Tibial nerve (tissue), 4 donors: ENCODE measurements at regions not wholly inside any gene's neighbourhood (a gene's known extent, or its start where the extent isn't known, plus 50 kb on each side); places are given as distances from the start of the nearest gene placed in this dataset.

Source experiments
- DNase-seq, 2 donors: peaks; one replicate each; pipeline ENCODE4 v3.0.0-alpha.2; 2019; ENCODE audit warnings: low spot score in 2 of 2
- H3K27ac ChIP-seq, 4 donors: fragments of 200-600 bp; sonication (generic) in 3 of 4; one replicate each; pipeline ENCODE4 v1.5.1; 2017 to 2019; ENCODE audit warnings: mild to moderate bottlenecking in 1 of 4
- H3K27me3 ChIP-seq, 2 donors: fragments of 200-600 bp; sonication (generic) in 1 of 2; one replicate each; pipeline versions ENCODE4 v1.5.1 to v1.6.0; 2017 to 2019
- H3K36me3 ChIP-seq, 3 donors: fragments of 200-600 bp; sonication (generic); one replicate each; pipeline ENCODE4 v1.5.1; 2018 to 2019
- H3K4me1 ChIP-seq, 4 donors: fragments of 200-600 bp; sonication (generic) in 3 of 4; one replicate each; pipeline ENCODE4 v1.5.1; 2017 to 2019
- H3K4me3 ChIP-seq, 4 donors: fragments of 200-600 bp; sonication (generic) in 3 of 4; one replicate each; pipeline ENCODE4 v1.5.1; 2017 to 2019; ENCODE audit warnings: mild to moderate bottlenecking in 1 of 4, moderate library complexity in 1 of 4
- H3K9me3 ChIP-seq, 4 donors: fragments of 200-600 bp; sonication (generic) in 3 of 4; one replicate each; pipeline ENCODE4 v1.5.1; 2017 to 2019
- EP300 ChIP-seq, 2 donors: sonication (generic); formaldehyde crosslinking; IDR thresholded peaks; one replicate each; pipeline ENCODE4 v1.6.1; 2017; ENCODE audit warnings: antibody characterized with exemption in 2 of 2, mild to moderate bottlenecking in 1 of 2
- POLR2A ChIP-seq, 2 donors: fragments of 450-650 bp; IDR thresholded peaks; one replicate each; pipeline ENCODE4 v1.6.1; 2017; ENCODE audit warnings: antibody characterized with exemption in 2 of 2, mild to moderate bottlenecking in 2 of 2, moderate library complexity in 2 of 2
- WGBS, 2 donors: methylation state at CpG; one replicate each; pipeline ENCODE4 v1.1.5; 2018; 5-methylcytosine and 5-hydroxymethylcytosine counted together
- TF ChIP-seq, protein P1 (sequence below), 5 experiments: fragments of 200-600 bp in 3 of 5; fragments of 450-650 bp in 2 of 5; sonication (generic) in 3 of 5; IDR thresholded peaks; one replicate each; pipeline ENCODE4 v1.5.1; 2016 to 2019; ENCODE audit warnings: antibody characterized with exemption in 5 of 5, mild to moderate bottlenecking in 3 of 5, moderate library complexity in 2 of 5

DNA sequence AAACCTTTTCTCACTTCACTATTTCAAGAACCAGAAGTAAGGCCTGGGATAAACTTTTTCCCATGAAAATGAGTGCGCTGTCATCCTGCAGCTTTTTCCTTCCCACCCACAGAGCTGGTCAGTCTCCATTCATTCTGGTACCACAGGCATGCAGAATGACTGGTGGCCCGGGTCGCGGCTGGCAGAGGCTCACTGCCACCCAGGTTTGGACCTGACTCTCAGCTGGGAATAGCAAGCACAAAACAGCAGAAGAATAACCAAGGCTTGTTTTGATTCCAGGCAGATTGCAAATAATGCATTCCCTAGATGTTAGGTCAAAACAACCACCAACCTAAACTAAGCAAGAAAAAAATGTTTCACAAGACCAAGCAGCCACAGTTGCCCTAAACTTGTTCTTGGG lies 190.5 kb upstream of the NRP1 start:
- Histone ChIP-seq H3K27me3 (no peaks in the 10 kb centered on the region), H3K27ac (no peak overlapping the region), H3K4me3 (no peak overlapping the region), H3K4me1 (no peaks in the 10 kb centered on the region), H3K9me3 (peaks cover 0 to 3% (median 0%) of the 10 kb centered on the region in 4 donors), H3K36me3 (no peaks in the 10 kb centered on the region)
- WGBS, 2 donors: 56 to 60% methylated on average over 4 of the region's 4 CpGs
- no peak for DNase-seq
- TF ChIP-seq EP300 (IDR thresholded peaks at IDR 0.05) (no peak), POLR2A (IDR thresholded peaks at IDR 0.05) (no peak)
- TF ChIP-seq, protein P1, sequence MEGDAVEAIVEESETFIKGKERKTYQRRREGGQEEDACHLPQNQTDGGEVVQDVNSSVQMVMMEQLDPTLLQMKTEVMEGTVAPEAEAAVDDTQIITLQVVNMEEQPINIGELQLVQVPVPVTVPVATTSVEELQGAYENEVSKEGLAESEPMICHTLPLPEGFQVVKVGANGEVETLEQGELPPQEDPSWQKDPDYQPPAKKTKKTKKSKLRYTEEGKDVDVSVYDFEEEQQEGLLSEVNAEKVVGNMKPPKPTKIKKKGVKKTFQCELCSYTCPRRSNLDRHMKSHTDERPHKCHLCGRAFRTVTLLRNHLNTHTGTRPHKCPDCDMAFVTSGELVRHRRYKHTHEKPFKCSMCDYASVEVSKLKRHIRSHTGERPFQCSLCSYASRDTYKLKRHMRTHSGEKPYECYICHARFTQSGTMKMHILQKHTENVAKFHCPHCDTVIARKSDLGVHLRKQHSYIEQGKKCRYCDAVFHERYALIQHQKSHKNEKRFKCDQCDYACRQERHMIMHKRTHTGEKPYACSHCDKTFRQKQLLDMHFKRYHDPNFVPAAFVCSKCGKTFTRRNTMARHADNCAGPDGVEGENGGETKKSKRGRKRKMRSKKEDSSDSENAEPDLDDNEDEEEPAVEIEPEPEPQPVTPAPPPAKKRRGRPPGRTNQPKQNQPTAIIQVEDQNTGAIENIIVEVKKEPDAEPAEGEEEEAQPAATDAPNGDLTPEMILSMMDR (IDR thresholded peaks at IDR 0.05): no peak

DNA sequence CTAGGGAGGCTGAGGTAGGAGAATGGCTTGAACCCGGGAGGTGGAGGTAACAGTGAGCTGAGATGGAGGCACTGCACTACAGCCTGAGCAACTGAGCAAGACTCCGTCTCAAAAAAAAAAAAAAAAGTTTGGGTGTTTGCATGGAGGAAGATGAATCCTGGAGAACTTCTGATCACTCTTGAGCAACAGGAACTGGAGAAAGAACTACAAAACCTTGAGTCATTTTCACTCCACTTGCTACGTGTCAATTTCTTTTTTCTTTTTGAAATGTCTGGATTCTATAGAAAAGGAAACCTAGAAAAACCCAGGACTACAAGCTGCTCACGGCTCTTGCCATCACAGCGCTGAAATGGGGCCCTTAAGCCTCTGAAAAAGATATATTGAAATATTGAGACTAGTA lies 189.6 kb upstream of the NRP1 start:
- no peaks in the 10 kb centered on the region for H3K27me3 ChIP-seq
- no peak overlapping the region for H3K4me3 ChIP-seq
- 90 to 97% methylated on average over 5 of the region's 5 CpGs for WGBS, 2 donors
- no peaks in the 10 kb centered on the region for H3K36me3 ChIP-seq
- no peak overlapping the region for H3K27ac ChIP-seq
- H3K9me3 ChIP-seq: no peaks in the 10 kb centered on the region
- no peak for DNase-seq
- TF ChIP-seq EP300 (IDR thresholded peaks at IDR 0.05): no peak
- TF ChIP-seq POLR2A (IDR thresholded peaks at IDR 0.05): no peak
- no peaks in the 10 kb centered on the region for H3K4me1 ChIP-seq

DNA sequence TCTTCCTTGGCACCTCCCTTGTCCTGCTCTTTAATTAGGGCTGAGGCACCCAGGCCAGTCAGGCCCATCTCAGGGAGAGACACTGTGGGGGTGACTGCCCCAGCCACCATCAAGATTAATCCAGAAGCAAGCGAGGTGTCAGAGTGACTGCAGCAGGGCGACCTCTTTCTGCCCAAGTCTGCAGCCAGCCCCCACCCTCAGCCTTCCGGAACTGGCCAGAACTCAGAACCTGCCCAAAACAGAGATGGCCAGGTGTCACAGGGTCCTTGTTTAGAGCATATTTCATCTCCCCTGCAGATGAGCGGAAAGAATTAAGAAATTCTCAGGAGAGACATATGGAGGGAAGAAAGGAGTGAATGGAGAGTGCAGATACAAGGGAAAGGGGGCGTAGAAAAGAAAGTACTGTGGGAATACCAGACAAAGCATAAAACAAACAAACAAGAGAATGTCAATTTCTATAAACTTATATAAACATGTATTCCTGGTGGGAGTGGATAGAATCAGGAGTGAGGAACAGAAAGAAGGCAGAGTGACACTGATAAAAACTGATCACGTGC lies 188.8 kb upstream of the NRP1 start:
- no peak overlapping the region for H3K27ac ChIP-seq
- H3K36me3 ChIP-seq: no peaks in the 10 kb centered on the region
- H3K27me3 ChIP-seq: no peaks in the 10 kb centered on the region
- H3K4me3 ChIP-seq: no peak overlapping the region
- H3K9me3 ChIP-seq: no peaks in the 10 kb centered on the region
- no peak for DNase-seq
- WGBS, 2 donors: 84 to 89% methylated on average over 6 of the region's 6 CpGs
- no peak for TF ChIP-seq EP300 (IDR thresholded peaks at IDR 0.05)
- TF ChIP-seq, protein P1 (IDR thresholded peaks at IDR 0.05): no peak
- no peak for TF ChIP-seq POLR2A (IDR thresholded peaks at IDR 0.05)
- no peaks in the 10 kb centered on the region for H3K4me1 ChIP-seq

DNA sequence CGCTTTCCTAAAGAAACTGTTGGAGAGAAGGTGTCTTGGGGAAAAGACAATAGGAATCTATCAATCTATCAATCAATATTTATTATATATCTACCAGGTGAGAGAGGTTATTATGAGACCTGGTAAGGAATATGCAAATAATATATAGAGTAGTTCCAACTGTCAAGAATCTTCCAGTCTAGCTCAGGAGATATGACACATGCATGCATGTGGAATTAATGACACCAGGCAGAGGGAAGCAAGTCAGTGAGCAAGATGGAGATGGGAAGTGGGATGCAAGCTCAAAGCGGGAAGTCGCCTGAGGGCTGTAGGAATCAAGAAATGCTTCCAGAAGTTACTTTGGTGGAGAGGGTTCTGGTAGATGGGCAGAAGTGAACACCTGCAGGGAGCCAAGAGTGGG lies 187.4 kb upstream of the NRP1 start:
- Histone ChIP-seq H3K4me1 (no peaks in the 10 kb centered on the region), H3K27me3 (no peaks in the 10 kb centered on the region), H3K36me3 (no peaks in the 10 kb centered on the region), H3K4me3 (no peak overlapping the region), H3K9me3 (no peaks in the 10 kb centered on the region), H3K27ac (no peak overlapping the region)
- DNase-seq: no peak
- 95% methylated on average over 3 of the region's 3 CpGs for WGBS, 2 donors
- TF ChIP-seq, protein P1 (IDR thresholded peaks at IDR 0.05): no peak
- TF ChIP-seq EP300 (IDR thresholded peaks at IDR 0.05): no peak
- TF ChIP-seq POLR2A (IDR thresholded peaks at IDR 0.05): no peak

DNA sequence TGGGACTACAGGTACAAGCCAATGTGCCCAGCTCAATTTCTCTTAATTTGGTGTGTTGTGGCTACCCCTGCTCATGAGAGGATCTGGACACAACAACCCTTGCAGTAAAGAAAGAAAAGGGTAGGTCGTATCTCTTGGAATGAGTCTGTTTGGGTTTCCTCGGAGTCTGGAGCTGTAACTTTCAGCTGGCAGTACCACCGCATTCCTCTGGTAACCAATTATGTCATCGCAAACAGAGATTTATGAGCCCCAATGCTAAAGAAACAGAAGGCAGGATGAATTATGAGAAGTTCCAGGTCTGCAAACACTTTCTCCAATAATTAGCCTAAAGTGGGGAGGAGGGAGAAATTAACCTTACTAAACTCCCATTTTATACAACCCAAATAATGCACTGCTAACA lies 186.6 kb upstream of the NRP1 start:
- no peaks in the 10 kb centered on the region for H3K27me3 ChIP-seq
- no peaks in the 10 kb centered on the region for H3K9me3 ChIP-seq
- H3K27ac ChIP-seq: no peak overlapping the region
- no peak overlapping the region for H3K4me3 ChIP-seq
- H3K4me1 ChIP-seq: no peaks in the 10 kb centered on the region
- WGBS, 2 donors: 41 to 53% methylated on average over 4 of the region's 4 CpGs
- DNase-seq: no peak
- TF ChIP-seq POLR2A (IDR thresholded peaks at IDR 0.05): no peak
- TF ChIP-seq, protein P1 (IDR thresholded peaks at IDR 0.05): no peak
- no peak for TF ChIP-seq EP300 (IDR thresholded peaks at IDR 0.05)
- no peaks in the 10 kb centered on the region for H3K36me3 ChIP-seq

DNA sequence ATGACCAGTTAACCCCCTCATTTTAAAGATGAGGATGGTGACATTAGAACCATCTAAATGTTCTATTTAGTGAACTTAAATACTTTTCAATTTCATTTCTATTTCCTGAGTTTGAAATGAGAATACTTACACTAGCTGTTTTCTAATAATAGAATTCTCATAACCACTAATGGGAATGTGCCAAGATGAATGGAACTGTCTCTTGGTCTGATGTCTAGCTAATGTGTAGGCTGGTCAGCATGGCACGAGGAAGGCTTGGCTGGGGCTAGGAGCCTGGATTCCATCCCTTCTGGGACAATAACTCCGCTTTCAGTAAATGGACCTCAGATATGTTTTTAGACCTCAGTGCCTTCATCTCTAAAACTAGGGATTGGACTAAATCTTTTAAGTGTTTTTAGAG lies 185.8 kb upstream of the NRP1 start:
- DNase-seq: no peak
- no peaks in the 10 kb centered on the region for H3K36me3 ChIP-seq
- no peaks in the 10 kb centered on the region for H3K27me3 ChIP-seq
- no peak overlapping the region for H3K4me3 ChIP-seq
- no peak overlapping the region for H3K27ac ChIP-seq
- H3K4me1 ChIP-seq: no peaks in the 10 kb centered on the region
- TF ChIP-seq POLR2A (IDR thresholded peaks at IDR 0.05) (no peak), EP300 (IDR thresholded peaks at IDR 0.05) (no peak)
- TF ChIP-seq, protein P1 (IDR thresholded peaks at IDR 0.05): no peak
- 60 to 67% methylated on average over 2 of the region's 2 CpGs for WGBS, 2 donors
- no peaks in the 10 kb centered on the region for H3K9me3 ChIP-seq
